Psoas muscle (tissue), 7 donors: ENCODE measurements at regions not wholly inside any gene's neighbourhood (a gene's known extent, or its start where the extent isn't known, plus 50 kb on each side); places are given as distances from the start of the nearest gene placed in this dataset.

Experiments used
- ATAC-seq, 4 donors: fragments of 200-7000 bp; cut with Tn5 transposase; one replicate each; pipeline ENCODE4 v1.9.1; 2020; ENCODE audit warnings: moderate library complexity in 3 of 4, mild to moderate bottlenecking in 2 of 4
- DNase-seq, 2 donors: peaks; one replicate each; pipeline ENCODE4 v3.0.0-alpha.2; 2020
- H3K27ac ChIP-seq: fragments of 200-600 bp; one replicate; pipeline ENCODE4 v1.8.0; 2022
- H3K27me3 ChIP-seq, 3 donors: fragments of 200-600 bp in 1 of 3; one replicate each; pipeline versions ENCODE4 v1.6.1 to v1.8.0; 2013 to 2022; ENCODE audit warnings: low read length in 2 of 3, mild to moderate bottlenecking in 2 of 3, moderate library complexity in 1 of 3; ENCODE audit not compliant: insufficient read depth in 3 of 3
- H3K36me3 ChIP-seq, 2 donors: fragments of 200-600 bp in 1 of 2; one replicate each; pipeline versions ENCODE4 v1.6.1 to v1.8.0; 2013 to 2022; ENCODE audit warnings: low read depth in 1 of 2, mild to moderate bottlenecking in 1 of 2, moderate library complexity in 1 of 2; ENCODE audit not compliant: insufficient read depth in 1 of 2
- H3K4me1 ChIP-seq: fragments of 200-600 bp; one replicate; pipeline ENCODE4 v1.8.0; 2022
- H3K4me3 ChIP-seq: fragments of 200-600 bp; one replicate; pipeline ENCODE4 v1.8.0; 2022; ENCODE audit warnings: mild to moderate bottlenecking
- H3K9me3 ChIP-seq: fragments of 200-600 bp; one replicate; pipeline ENCODE4 v1.8.0; 2022
- CTCF ChIP-seq: fragments of 200-600 bp; IDR thresholded peaks from one replicate; pipeline ENCODE4 v1.8.0; 2022; ENCODE audit warnings: antibody characterized with exemption
- WGBS, 3 donors: extraction: QIAGEN DNeasy Blood & Tissue Kit; methylation state at CpG; one replicate each; pipeline versions ENCODE4 v1.1.6 to v1.1.7; 2013; 5-methylcytosine and 5-hydroxymethylcytosine counted together
- intact Hi-C, 2 donors: fragments of 100-400 bp; cut with DNase I; formaldehyde crosslinking; loops; one replicate each; pipeline versions ENCODE4 v1.11.0 to v1.14.2; 2022
- donor health status: healthy with polysubstance abuse.
- donor health status: DM: no; HTN: no; CAD: no; lungs with moderate emphysema.
- donor health status: Bipolar disorder and iron deficiency.
- donor health status: healthy.
- donor health status: DM: yes; HTN: yes; CAD: no.
- donor health status: DM: no; HTN: no; CAD: no.
- donor health status: DM: yes; HTN: yes; CAD: no.

GRCh38 chr4:171573181-171573580 lies 240.0 kb upstream of the GALNTL6 start:
- no peak for TF ChIP-seq CTCF
- Histone ChIP-seq H3K4me1 (no peaks in the 10 kb centered on the region), H3K9me3 (no peaks in the 10 kb centered on the region), H3K27me3 (no peaks in the 10 kb centered on the region), H3K4me3 (no peak overlapping the region), H3K36me3 (no peaks in the 10 kb centered on the region), H3K27ac (no peak overlapping the region)
- intact Hi-C loops, result no loop called here
- WGBS, 3 donors, result 91 to 98% (median 93%) methylated on average over 2 of the region's 2 CpGs
- ATAC-seq (no peak), DNase-seq (no peak)

- H3K4me1 ChIP-seq, result no peaks in the 10 kb centered on the region
- no peak overlapping the region for H3K27ac ChIP-seq
- DNase-seq (no peak), ATAC-seq (no peak)
- H3K9me3 ChIP-seq, result no peaks in the 10 kb centered on the region
- H3K4me3 ChIP-seq, result no peak overlapping the region
- intact Hi-C loops, result no loop called here
- 66 to 71% (median 70%) methylated on average over 5 of the region's 5 CpGs for WGBS, 3 donors
- no peak for TF ChIP-seq CTCF
- H3K36me3 ChIP-seq, result no peaks in the 10 kb centered on the region
- peaks cover 0 to 2% (median 0%) of the 10 kb centered on the region in 3 donors for H3K27me3 ChIP-seq
Measured at GRCh38 chr4:171565130-171565788, 247.9 kb upstream of the GALNTL6 start.

GRCh38 chr4:171561419-171561818 lies 251.8 kb upstream of the GALNTL6 start:
- TF ChIP-seq CTCF, result no peak
- no peaks in the 10 kb centered on the region for H3K36me3 ChIP-seq

GRCh38 chr4:171553961-171554360 lies 259.2 kb upstream of the GALNTL6 start:
- intact Hi-C loops, result no loop called here
- Histone ChIP-seq H3K9me3 (no peaks in the 10 kb centered on the region), H3K27me3 (no peaks in the 10 kb centered on the region), H3K4me1 (no peaks in the 10 kb centered on the region), H3K36me3 (no peaks in the 10 kb centered on the region), H3K27ac (no peak overlapping the region), H3K4me3 (no peak overlapping the region)
- no peak for ATAC-seq
- no peak for DNase-seq
- 83 to 87% (median 87%) methylated on average over 5 of the region's 5 CpGs for WGBS, 3 donors
- no peak for TF ChIP-seq CTCF

More at GRCh38 chr4:171561419-171561818, 251.8 kb upstream of the GALNTL6 start:
- WGBS, 3 donors, result 81 to 86% (median 81%) methylated on average over 1 of the region's 1 CpG
- Histone ChIP-seq H3K27me3 (peaks cover 0 to 2% (median 0%) of the 10 kb centered on the region in 3 donors), H3K4me1 (no peaks in the 10 kb centered on the region), H3K4me3 (no peak overlapping the region), H3K27ac (no peak overlapping the region), H3K9me3 (no peaks in the 10 kb centered on the region)
- no peak for ATAC-seq
- no peak for DNase-seq
- intact Hi-C loops, result no loop called here

- Histone ChIP-seq H3K27ac (no peak overlapping the region), H3K4me1 (no peaks in the 10 kb centered on the region), H3K36me3 (no peaks in the 10 kb centered on the region), H3K27me3 (no peaks in the 10 kb centered on the region), H3K4me3 (no peak overlapping the region), H3K9me3 (no peaks in the 10 kb centered on the region)
- WGBS, 3 donors, result 65 to 78% (median 68%) methylated on average over 2 of the region's 2 CpGs
- no peak for TF ChIP-seq CTCF
- intact Hi-C loops, result no loop called here
- DNase-seq (no peak), ATAC-seq (no peak)
Measured at GRCh38 chr4:171542640-171543039, 270.6 kb upstream of the GALNTL6 start.
